A549 (cell line): ENCODE measurements at regions not wholly inside any gene's neighbourhood (a gene's known extent, or its start where the extent isn't known, plus 50 kb on each side); places are given as distances from the start of the nearest gene placed in this dataset.

Experiments used
- BCL3 ChIP-seq: fragments of >200 bp; sonication (Bioruptor Twin); formaldehyde crosslinking; IDR thresholded peaks from 3 replicates; pipeline ENCODE4 v1.6.1; 2016
- BHLHE40 ChIP-seq: IDR thresholded peaks from 2 replicates; pipeline ENCODE4 v1.6.1; 2012; ENCODE audit warnings: low read depth, low read length, inconsistent platforms
- EHMT2 ChIP-seq: fragments of 200-600 bp; sonication (generic); IDR thresholded peaks from 2 replicates; pipeline ENCODE4 v1.6.1; 2016; ENCODE audit warnings: antibody characterized with exemption, low read depth, mild to moderate bottlenecking, moderate library complexity
- MAX ChIP-seq: IDR thresholded peaks from 2 replicates; pipeline ENCODE4 v1.6.1; 2012
- POLR2A ChIP-seq: IDR thresholded peaks from 2 replicates; pipeline ENCODE4 v1.6.1; 2012; ENCODE audit warnings: mild to moderate bottlenecking, low read length
- POLR2AphosphoS2 ChIP-seq: conservative IDR thresholded peaks from 2 replicates; pipeline ENCODE4 v1.6.1; 2012; ENCODE audit warnings: low read length, improper control_type of control experiment, inconsistent platforms
- RAD21 ChIP-seq, 2 experiments: fragments of >200 bp in 1 of 2; sonication (Bioruptor Twin) in 1 of 2; formaldehyde crosslinking in 1 of 2; IDR thresholded peaks in 1 of 2; conservative IDR thresholded peaks in 1 of 2; 2 replicates in 1 of 2; 3 replicates in 1 of 2; pipeline ENCODE4 v1.6.1; 2012 to 2018; ENCODE audit warnings: inconsistent platforms in 1 of 2
- SMC3 ChIP-seq: fragments of >200 bp; sonication (Bioruptor Twin); formaldehyde crosslinking; IDR thresholded peaks from 3 replicates; pipeline ENCODE4 v1.6.1; 2018; ENCODE audit warnings: inconsistent platforms
- SREBF2 ChIP-seq: fragments of 450-650 bp; IDR thresholded peaks from 2 replicates; pipeline ENCODE4 v1.6.1; 2014; ENCODE audit warnings: mild to moderate bottlenecking, moderate library complexity
- TF ChIP-seq, protein P1 (sequence below): fragments of >200 bp; sonication (Bioruptor Twin); formaldehyde crosslinking; IDR thresholded peaks from 3 replicates; pipeline ENCODE4 v1.5.1; 2016
- TF ChIP-seq, protein P2 (sequence below): fragments of 150-350 bp; IDR thresholded peaks from 2 replicates; pipeline ENCODE4 v1.6.1; 2014; ENCODE audit warnings: low read depth, mild to moderate bottlenecking, low read length

- TF ChIP-seq POLR2AphosphoS2 (no peak), POLR2A (no peak), EHMT2 (no peak), BCL3 (no peak), RAD21 (conservative IDR thresholded peaks at IDR 0.05 in 1 of 2, IDR thresholded peaks at IDR 0.05 in 1 of 2) (no peak), BHLHE40 (no peak), MAX (no peak), SMC3 (no peak), SREBF2 (no peak)
- TF ChIP-seq, protein P1, sequence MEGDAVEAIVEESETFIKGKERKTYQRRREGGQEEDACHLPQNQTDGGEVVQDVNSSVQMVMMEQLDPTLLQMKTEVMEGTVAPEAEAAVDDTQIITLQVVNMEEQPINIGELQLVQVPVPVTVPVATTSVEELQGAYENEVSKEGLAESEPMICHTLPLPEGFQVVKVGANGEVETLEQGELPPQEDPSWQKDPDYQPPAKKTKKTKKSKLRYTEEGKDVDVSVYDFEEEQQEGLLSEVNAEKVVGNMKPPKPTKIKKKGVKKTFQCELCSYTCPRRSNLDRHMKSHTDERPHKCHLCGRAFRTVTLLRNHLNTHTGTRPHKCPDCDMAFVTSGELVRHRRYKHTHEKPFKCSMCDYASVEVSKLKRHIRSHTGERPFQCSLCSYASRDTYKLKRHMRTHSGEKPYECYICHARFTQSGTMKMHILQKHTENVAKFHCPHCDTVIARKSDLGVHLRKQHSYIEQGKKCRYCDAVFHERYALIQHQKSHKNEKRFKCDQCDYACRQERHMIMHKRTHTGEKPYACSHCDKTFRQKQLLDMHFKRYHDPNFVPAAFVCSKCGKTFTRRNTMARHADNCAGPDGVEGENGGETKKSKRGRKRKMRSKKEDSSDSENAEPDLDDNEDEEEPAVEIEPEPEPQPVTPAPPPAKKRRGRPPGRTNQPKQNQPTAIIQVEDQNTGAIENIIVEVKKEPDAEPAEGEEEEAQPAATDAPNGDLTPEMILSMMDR, result no peak
- TF ChIP-seq, protein P2, sequence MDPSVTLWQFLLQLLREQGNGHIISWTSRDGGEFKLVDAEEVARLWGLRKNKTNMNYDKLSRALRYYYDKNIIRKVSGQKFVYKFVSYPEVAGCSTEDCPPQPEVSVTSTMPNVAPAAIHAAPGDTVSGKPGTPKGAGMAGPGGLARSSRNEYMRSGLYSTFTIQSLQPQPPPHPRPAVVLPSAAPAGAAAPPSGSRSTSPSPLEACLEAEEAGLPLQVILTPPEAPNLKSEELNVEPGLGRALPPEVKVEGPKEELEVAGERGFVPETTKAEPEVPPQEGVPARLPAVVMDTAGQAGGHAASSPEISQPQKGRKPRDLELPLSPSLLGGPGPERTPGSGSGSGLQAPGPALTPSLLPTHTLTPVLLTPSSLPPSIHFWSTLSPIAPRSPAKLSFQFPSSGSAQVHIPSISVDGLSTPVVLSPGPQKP, result no peak
These were observed 1160.7 kb downstream of the CNTNAP5 start for GRCh38 chr2:125185691-125186270.
